ES-I3 (cell line): ENCODE measurements at regions not wholly inside any gene's neighbourhood (a gene's known extent, or its start where the extent isn't known, plus 50 kb on each side); places are given as distances from the start of the nearest gene placed in this dataset.
"Not testable (repeated sequence)": the region's sequence is repeated elsewhere in the genome, so short reads cannot be mapped to it uniquely, and the experiment has no call there.

Experiments
- H3K36me3 ChIP-seq: 2 replicates; pipeline ENCODE4 v1.6.1; 2013; ENCODE audit warnings: mild to moderate bottlenecking, low read length, control low read depth, moderate library complexity; ENCODE audit not compliant: insufficient read depth
- H3K4me1 ChIP-seq: 2 replicates; pipeline ENCODE4 v1.6.1; 2013; ENCODE audit warnings: mild to moderate bottlenecking, control low read depth, low read length; ENCODE audit not compliant: insufficient read depth
- H3K9ac ChIP-seq: 2 replicates; pipeline ENCODE4 v1.6.1; 2013; ENCODE audit warnings: low read depth, mild to moderate bottlenecking, low read length, moderate library complexity
- H3K9me3 ChIP-seq: 2 replicates; pipeline ENCODE4 v1.6.1; 2013; ENCODE audit warnings: mild to moderate bottlenecking, low read length, moderate library complexity; ENCODE audit not compliant: control insufficient read depth, insufficient read depth

GRCh38 chr5:88058625-88059024, 210.0 kb downstream of the TMEM161B start:
- no peaks in the 10 kb centered on the region for H3K4me1 ChIP-seq
- no peak overlapping the region for H3K9ac ChIP-seq
- no peaks in the 10 kb centered on the region for H3K36me3 ChIP-seq
- peaks cover 5% of the 10 kb centered on the region; the same call in 1 of the 2 replicates for H3K9me3 ChIP-seq

DNA sequence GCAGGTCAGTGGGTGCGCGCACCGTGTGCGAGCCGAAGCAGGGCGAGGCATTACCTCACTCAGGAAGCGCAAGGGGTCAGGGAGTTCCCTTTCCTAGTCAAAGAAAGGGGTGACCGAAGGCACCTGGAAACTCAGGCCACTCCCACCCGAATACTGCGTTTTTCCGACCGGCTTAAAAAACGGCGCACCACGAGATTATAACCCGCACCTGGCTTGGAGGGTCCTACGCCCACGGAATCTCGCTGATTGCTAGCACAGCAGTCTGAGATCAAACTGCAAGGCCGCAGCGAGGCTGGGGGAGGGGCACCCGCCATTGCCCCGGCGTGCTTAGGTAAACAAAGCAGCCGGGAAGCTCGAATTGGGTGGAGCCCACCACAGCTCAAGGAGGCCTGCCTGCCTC, 216.2 kb downstream of the TMEM161B start:
- H3K9me3 ChIP-seq, H3K36me3 ChIP-seq, H3K4me1 ChIP-seq: not testable (repeated sequence)
- peak overlapping the region; percentile 55 for H3K9ac ChIP-seq

- H3K4me1 ChIP-seq: peaks cover 8% of the 10 kb centered on the region; the same call in 1 of the 2 replicates
- H3K36me3 ChIP-seq: no peaks in the 10 kb centered on the region
- peak overlapping the region; percentile 26; the same call in 1 of the 2 replicates for H3K9ac ChIP-seq
- H3K9me3 ChIP-seq: no peaks in the 10 kb centered on the region
Measured at GRCh38 chr5:88051148-88051547, 217.5 kb downstream of the TMEM161B start.

DNA sequence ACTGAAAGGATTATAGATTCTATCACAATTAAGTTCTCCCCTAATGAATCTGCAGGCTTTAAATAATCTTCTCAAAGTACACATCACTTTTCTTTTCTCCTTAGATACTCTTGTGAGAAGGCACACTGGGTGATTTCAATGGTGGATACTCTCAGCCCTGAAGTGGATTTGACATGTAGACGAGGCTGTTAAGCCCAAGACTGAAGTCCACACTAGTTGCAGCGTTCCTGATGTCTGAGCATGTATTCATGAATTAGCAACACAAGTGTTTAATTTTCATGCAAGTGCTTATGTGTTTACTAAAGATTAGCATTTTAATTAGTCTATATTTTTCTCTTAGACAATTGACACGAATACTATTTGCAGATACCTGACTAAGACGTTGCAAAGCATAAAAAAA, 218.9 kb downstream of the TMEM161B start:
- Histone ChIP-seq H3K36me3 (no peaks in the 10 kb centered on the region), H3K4me1 (peaks cover 8% of the 10 kb centered on the region; the same call in 1 of the 2 replicates), H3K9ac (no peak overlapping the region)

GRCh38 chr5:88049156-88049555, 219.5 kb downstream of the TMEM161B start:
- H3K9me3 ChIP-seq: no peaks in the 10 kb centered on the region
- no peaks in the 10 kb centered on the region for H3K36me3 ChIP-seq
- H3K9ac ChIP-seq: no peak overlapping the region
- H3K4me1 ChIP-seq: peaks cover 8% of the 10 kb centered on the region; the same call in 1 of the 2 replicates

More for the DNA sequence above, 218.9 kb downstream of the TMEM161B start:
- H3K9me3 ChIP-seq: no peaks in the 10 kb centered on the region

DNA sequence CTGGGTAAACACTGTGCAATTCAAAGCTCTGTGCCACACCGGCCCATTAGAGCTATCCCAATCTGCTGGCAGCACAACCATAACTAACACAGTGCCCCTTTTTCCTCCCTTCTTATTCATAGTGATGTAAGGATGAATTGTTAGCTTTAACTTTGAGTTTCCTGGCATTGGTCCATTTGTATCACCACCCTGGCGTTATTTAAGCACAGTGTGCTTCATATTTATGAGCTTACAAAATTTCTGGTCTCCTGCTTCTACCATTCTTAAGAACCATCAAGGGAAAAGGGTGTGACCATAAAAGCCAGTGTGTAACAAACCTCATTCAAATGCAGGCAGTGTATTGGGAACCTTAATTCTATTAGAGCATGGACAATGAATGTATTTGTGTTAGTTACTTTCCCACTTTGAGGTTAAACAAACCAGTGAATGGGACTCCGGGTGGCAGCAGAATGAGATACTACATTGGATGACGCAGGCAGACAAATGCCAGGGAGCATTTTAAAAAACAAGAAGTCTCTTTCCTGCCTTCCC, 222.6 kb downstream of the TMEM161B start:
- Histone ChIP-seq H3K9ac (no peak overlapping the region), H3K9me3 (no peaks in the 10 kb centered on the region), H3K4me1 (peaks cover 8% of the 10 kb centered on the region; the same call in 1 of the 2 replicates), H3K36me3 (no peaks in the 10 kb centered on the region)

- peaks cover 8% of the 10 kb centered on the region; the same call in 1 of the 2 replicates for H3K4me1 ChIP-seq
Measured at GRCh38 chr5:88045165-88045564, 223.5 kb downstream of the TMEM161B start.

DNA sequence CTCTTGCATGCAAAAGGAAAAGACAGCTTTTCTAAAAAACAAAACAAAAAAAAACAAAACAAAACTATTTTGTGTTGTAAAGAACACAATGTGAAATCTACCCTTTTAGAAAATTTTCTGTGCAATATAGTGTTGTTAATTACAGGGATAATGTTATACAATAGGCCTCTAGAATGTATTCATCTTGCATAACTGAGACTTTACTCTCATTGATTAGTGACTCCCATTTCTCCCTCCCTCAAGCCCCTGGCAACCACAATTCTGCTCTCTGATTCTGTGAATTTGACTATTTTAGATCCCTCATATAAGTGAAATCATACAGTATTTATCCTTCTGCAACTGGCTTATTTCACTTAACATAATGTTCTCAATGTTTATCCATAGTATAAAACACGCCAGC, 234.1 kb downstream of the TMEM161B start:
- H3K9me3 ChIP-seq: no peaks in the 10 kb centered on the region
- H3K36me3 ChIP-seq: no peaks in the 10 kb centered on the region
- H3K4me1 ChIP-seq: no peaks in the 10 kb centered on the region
- no peak overlapping the region for H3K9ac ChIP-seq

More at GRCh38 chr5:88045165-88045564, 223.5 kb downstream of the TMEM161B start:
- Histone ChIP-seq H3K9me3 (no peaks in the 10 kb centered on the region), H3K9ac (no peak overlapping the region), H3K36me3 (no peaks in the 10 kb centered on the region)

GRCh38 chr5:88033191-88033590, 235.5 kb downstream of the TMEM161B start:
- Histone ChIP-seq H3K9me3 (no peaks in the 10 kb centered on the region), H3K4me1 (no peaks in the 10 kb centered on the region), H3K36me3 (no peaks in the 10 kb centered on the region), H3K9ac (no peak overlapping the region)

DNA sequence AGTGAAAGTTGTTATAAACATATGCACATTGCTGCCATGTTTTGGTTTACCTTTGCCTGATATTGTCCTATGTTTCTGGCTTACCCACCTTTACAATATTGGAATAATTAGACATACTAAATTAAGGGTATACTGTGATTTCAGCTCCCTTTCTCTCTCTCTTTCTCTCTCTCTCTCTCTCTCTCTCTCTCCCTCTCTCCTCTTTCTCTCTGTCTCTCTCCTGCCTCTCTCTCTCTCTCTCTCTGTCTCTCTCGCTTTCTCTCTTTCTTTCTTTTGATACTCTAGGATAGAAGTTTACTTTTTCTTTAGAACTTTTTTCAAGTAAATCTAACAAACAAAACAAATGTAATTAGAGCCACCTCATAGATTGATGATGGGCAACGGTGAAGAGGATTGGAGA, 239.6 kb downstream of the TMEM161B start:
- Histone ChIP-seq H3K4me1 (no peaks in the 10 kb centered on the region), H3K9ac (no peak overlapping the region), H3K9me3 (no peaks in the 10 kb centered on the region), H3K36me3 (no peaks in the 10 kb centered on the region)

- Histone ChIP-seq H3K4me1 (no peaks in the 10 kb centered on the region), H3K36me3 (no peaks in the 10 kb centered on the region), H3K9me3 (no peaks in the 10 kb centered on the region), H3K9ac (no peak overlapping the region)
Measured at GRCh38 chr5:88021141-88021540, 247.5 kb downstream of the TMEM161B start.

GRCh38 chr5:88014984-88015383, 253.7 kb downstream of the TMEM161B start:
- not testable (repeated sequence) for H3K4me1 ChIP-seq, H3K9ac ChIP-seq, H3K9me3 ChIP-seq, H3K36me3 ChIP-seq

DNA sequence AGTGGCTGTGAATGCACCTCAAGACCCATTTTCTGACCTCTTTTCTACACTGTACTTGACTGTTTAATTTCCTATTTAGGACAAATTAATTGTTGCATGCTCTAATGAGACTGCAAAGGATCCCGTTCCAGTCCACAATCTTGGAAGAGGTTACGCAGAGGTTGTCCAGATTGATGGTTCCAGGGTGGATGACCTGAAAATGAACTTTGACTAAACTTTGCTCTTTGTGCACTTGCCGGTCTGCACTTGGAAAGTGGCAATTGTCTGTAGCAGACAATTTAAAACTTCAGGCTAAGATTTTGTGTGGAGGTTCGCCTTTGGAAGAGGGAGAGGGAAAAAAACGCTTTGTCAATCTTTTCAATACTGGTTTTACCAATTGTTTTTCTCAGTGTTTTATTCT, 267.8 kb downstream of the TMEM161B start:
- no peaks in the 10 kb centered on the region for H3K9me3 ChIP-seq
- no peaks in the 10 kb centered on the region for H3K36me3 ChIP-seq
- H3K4me1 ChIP-seq: no peaks in the 10 kb centered on the region
- no peak overlapping the region for H3K9ac ChIP-seq

DNA sequence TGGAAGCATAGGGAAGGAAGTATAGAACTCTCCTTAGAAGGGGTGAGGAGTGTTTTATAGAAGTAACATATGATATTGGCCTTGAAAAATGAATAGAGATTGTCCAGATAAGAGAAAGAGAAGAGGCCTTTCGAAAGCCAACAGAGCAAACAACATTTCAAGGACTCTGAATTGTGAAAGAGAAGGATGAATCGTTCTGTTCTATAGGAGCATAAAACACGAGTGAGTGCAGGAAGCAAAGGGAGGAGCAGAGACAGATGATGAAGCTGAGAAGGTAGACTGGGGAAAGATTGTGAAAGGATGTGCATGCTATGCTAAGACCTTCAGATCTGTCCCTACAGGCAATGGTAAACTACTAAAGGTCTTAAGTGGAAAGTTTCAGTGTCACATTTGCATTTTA, 271.0 kb downstream of the TMEM161B start:
- no peaks in the 10 kb centered on the region for H3K4me1 ChIP-seq
- no peak overlapping the region for H3K9ac ChIP-seq

DNA sequence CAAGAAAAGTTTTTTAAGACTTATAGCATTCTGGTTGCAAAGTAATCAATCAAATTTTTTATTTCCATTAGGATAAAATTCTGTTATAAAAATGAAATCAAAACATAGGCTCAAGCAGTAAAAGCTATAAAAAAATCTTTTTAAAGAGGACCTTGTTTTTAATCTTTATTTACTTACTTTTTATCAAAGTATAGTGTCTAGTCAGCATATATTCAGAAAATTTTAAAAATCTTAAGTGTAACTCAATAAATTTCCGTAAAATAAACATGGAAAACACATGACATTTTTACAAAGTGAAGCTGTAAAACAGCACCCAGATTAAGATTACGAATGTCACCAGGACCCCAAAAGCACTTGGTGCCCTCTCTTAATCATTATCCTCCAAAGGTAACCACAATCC, 302.4 kb downstream of the TMEM161B start:
- Histone ChIP-seq H3K9me3 (no peaks in the 10 kb centered on the region), H3K9ac (no peak overlapping the region), H3K36me3 (no peaks in the 10 kb centered on the region), H3K4me1 (no peaks in the 10 kb centered on the region)

More for the DNA sequence above, 271.0 kb downstream of the TMEM161B start:
- Histone ChIP-seq H3K9me3 (no peaks in the 10 kb centered on the region), H3K36me3 (no peaks in the 10 kb centered on the region)
